ENCODE measurements at regions not wholly inside any gene's neighbourhood (a gene's known extent, or its start where the extent isn't known, plus 50 kb on each side); places are given as distances from the start of the nearest gene placed in this dataset.

DNA sequence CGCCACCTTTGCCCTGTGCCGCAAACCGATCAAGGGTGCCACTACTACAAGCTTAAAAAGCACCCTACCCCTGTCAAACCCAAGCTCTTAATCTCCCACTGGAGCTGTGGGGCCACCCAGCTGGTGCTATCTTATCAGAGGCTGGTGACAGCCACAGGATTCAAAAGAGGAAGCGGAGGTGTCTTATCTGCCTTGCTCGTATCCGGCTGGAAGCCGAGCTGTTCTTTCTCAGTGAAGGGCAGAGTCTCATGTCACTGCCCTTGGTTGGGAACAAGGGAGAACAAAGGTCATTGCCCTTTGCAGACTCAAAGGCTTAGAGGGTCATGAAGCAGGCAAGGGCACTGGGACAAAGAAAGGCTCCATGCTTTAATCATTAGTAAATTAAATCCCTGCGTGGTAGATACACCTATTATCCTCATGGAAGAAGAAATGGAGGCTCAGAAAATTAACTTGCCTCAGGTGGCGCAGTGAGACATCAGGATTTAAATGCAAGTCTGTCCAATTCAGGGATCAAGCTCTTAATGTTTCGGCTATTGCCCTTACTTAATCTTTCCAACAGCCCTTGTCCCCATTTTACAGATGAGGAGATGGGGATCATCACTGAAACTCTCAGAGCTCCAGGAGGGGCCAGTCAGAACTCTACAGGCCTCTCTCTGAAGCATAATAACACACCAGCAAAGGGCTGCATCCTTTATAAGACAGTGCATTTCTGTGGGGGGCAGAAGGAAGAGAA, 360.0 kb upstream of the PROK2 start:
- no peak overlapping the region for H3K27ac Mint-ChIP-seq
- DNase-seq (ENCODE audit: low spot score) (no peak), ATAC-seq (peak in 1 of 2 donors; percentile 37)
- no peak overlapping the region for H3K4me3 Mint-ChIP-seq
- no peaks in the 10 kb centered on the region for H3K9me3 Mint-ChIP-seq
- H3K36me3 Mint-ChIP-seq: no peaks in the 10 kb centered on the region
- H3K4me1 Mint-ChIP-seq (ENCODE audit: low read depth in 2 of 2): peaks cover 0 to 6% of the 10 kb centered on the region in 2 donors
- peaks cover 5 to 8% of the 10 kb centered on the region in 2 donors for H3K27me3 Mint-ChIP-seq

DNA sequence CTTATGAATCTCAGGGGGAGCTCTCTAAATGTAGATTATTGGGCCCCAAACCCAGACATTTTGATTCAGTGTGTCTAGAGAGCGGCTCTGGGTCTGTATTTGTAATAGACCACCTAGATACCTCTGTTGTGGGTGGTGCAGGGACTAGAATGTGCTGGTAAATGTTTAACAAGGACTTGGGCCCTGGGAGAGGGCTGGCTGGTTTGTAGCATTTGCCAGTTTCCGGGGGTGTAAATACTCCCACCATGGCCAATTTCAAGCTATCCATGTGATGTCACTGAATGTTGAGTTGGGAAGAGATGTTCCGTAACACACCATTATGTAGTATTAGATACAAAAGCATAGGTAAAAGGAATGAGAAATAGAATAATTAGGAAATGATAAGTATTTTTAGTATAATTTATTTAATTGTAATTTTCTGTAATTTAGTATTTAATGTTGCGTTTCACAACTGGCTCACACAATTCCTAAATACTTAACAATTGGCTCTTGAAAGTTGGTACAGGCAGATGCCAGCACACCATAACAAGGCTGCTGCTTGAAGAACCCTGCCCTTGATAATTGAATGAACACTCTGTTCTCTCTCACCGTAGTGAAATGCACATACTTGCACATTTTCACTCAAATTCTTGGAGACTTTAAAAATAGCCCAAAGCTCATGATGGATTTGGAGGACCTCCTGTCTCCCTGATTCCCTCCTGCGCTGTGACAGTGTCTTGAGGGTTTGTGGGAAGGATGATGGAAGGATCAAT, 359.2 kb upstream of the PROK2 start:
- no peak overlapping the region for H3K4me3 Mint-ChIP-seq
- H3K9me3 Mint-ChIP-seq: no peaks in the 10 kb centered on the region
- DNase-seq (ENCODE audit: low spot score) (no peak), ATAC-seq (no peak)
- H3K27me3 Mint-ChIP-seq: peaks cover 5 to 8% of the 10 kb centered on the region in 2 donors
- no peaks in the 10 kb centered on the region for H3K36me3 Mint-ChIP-seq
- no peak overlapping the region for H3K27ac Mint-ChIP-seq
- peaks cover 0 to 6% of the 10 kb centered on the region in 2 donors for H3K4me1 Mint-ChIP-seq (ENCODE audit: low read depth in 2 of 2)

DNA sequence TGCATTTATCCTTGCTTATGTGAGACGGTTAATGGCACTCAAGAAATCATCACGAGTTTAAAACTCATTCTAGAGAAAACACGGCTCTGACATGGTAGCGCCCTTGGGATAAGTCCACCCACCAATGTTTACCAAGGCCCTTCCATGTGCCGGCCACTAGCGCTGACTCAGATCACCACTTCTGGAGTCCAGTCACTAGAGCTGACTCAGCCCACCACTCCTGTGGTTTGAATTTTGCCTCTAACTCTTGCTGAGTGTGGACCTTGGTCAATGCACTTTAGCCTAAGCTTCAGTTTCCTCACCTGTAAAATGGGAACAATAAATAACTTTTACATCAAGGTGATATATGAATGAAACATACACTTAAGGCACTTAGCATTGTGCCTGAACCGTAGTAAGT, 358.4 kb upstream of the PROK2 start:
- Mint-ChIP-seq H3K27ac (no peak overlapping the region), H3K27me3 (peaks cover 5 to 8% of the 10 kb centered on the region in 2 donors), H3K4me1 (ENCODE audit: low read depth in 2 of 2) (peaks cover 0 to 6% of the 10 kb centered on the region in 2 donors), H3K9me3 (no peaks in the 10 kb centered on the region), H3K36me3 (no peaks in the 10 kb centered on the region), H3K4me3 (no peak overlapping the region)
- no peak for DNase-seq (ENCODE audit: low spot score)
- ATAC-seq: no peak

DNA sequence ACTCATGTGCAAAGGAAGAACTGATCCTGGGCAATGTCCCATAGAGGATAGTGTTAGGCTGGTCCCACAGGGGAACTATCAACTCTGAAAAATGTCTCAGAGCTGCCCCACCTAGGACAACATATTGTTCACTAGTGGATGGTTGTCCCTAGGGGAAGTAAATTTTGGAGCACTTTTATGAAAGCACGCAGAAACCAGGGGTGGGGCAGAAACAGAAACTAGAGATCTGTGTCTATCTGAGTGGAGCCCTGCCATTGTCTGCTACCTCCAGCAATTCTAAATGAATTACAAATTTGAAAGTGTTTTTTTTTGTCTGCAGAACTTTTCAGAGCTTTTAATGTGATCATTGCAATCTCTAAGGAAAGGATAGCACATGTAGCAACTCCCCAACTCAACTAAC, 357.1 kb upstream of the PROK2 start:
- H3K4me1 Mint-ChIP-seq (ENCODE audit: low read depth in 2 of 2): peaks cover 0 to 6% of the 10 kb centered on the region in 2 donors
- ATAC-seq (no peak), DNase-seq (ENCODE audit: low spot score) (no peak)
- no peak overlapping the region for H3K4me3 Mint-ChIP-seq
- peaks cover 5 to 8% of the 10 kb centered on the region in 2 donors for H3K27me3 Mint-ChIP-seq
- no peaks in the 10 kb centered on the region for H3K36me3 Mint-ChIP-seq
- H3K27ac Mint-ChIP-seq: no peak overlapping the region
- H3K9me3 Mint-ChIP-seq: no peaks in the 10 kb centered on the region

DNA sequence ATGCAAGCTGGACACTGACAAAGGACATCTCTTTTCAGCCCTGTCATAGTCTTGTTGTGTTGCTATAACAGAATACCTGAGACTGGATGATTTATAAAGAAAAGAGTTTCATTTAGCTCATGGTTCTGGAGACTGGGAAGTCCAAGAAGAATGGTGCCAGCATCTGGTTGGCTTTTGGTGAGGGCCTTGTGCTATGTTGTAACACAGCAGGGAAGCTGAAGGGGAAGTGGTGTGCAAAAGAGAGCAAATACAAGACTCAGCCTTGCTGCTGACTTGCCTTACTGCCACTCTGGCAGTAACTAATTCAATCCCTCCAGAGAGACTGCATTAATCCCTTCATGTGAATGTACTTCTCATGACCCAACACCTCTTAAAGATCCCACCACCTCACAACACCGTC, 356.3 kb upstream of the PROK2 start:
- DNase-seq (ENCODE audit: low spot score): no peak
- no peak overlapping the region for H3K4me3 Mint-ChIP-seq
- no peak overlapping the region for H3K27ac Mint-ChIP-seq
- H3K27me3 Mint-ChIP-seq: peaks cover 5 to 8% of the 10 kb centered on the region in 2 donors
- H3K4me1 Mint-ChIP-seq (ENCODE audit: low read depth in 2 of 2): peaks cover 0 to 6% of the 10 kb centered on the region in 2 donors
- no peaks in the 10 kb centered on the region for H3K9me3 Mint-ChIP-seq
- ATAC-seq: no peak
- no peaks in the 10 kb centered on the region for H3K36me3 Mint-ChIP-seq

DNA sequence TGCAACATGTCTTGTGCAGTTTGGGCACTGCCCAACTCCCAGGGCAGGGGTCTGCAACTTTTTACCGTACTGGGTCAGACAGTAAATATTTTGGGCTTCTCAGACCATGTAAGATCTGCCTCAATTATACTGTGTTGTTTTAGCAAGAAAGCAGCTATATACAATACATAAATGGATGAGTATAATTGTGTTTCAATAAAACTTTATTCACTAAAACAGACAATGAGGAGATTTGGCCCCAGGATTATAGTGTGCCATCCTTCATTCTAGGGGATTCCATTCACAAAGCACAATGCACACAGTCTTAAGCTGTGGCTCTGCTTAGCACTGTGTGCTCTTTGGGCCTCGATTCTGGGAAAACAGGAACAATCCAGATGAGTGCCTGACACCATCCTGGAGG, 354.4 kb upstream of the PROK2 start:
- Mint-ChIP-seq H3K4me1 (ENCODE audit: low read depth in 2 of 2) (no peaks in the 10 kb centered on the region), H3K9me3 (no peaks in the 10 kb centered on the region), H3K27ac (no peak overlapping the region), H3K4me3 (no peak overlapping the region), H3K36me3 (no peaks in the 10 kb centered on the region), H3K27me3 (peaks cover 7% of the 10 kb centered on the region in 2 donors)
- ATAC-seq (no peak), DNase-seq (ENCODE audit: low spot score) (no peak)

DNA sequence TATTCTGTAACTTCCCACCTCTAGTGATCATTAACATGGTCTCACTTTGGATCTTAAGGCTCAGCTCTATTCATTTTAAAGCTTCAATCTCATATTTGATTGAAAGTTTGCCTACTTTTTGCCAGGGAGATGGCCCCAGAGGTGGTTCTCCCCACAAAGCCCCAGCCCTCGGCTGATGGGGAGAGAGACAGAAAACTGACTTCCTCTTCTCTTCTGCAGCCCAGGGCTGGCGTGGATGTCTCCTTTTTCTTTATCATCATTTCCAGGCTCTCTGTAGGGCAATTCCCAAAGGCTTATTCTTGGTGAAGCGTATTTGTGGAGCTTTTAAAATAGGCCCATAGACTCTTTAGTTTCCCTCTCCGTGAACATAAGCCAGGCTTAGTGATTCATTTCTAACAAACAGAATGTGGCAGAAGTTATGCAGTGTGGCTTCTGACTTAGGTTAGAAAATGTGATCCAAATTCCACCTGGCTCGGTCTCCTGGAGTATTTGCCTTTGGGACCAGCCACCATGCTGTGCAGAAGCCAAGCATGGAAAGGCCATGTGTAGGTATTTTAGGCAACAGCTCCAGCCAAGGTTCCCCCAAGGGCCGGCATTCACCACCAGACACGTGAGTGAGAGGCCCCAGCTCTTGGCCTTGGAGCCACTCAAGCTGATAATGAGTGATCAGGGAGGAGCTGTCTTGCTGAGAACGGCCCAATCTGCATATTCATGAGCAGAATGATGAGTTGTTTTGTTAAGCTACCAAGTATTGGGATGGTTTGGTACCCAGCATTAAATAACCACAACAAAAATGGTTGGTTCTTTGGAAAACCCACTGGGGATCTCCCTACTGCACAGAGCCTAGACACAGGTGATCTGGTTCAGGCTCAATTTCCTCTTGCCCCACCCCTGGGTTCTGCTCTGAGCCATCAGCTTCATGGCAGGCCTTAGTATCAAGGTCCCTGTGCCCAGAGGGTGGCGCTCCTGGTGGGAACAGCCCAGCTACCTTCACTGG, 353.2 kb upstream of the PROK2 start:
- ATAC-seq: peak in 1 of 2 donors; percentile 40
- H3K36me3 Mint-ChIP-seq: no peaks in the 10 kb centered on the region
- no peaks in the 10 kb centered on the region for H3K4me1 Mint-ChIP-seq (ENCODE audit: low read depth in 2 of 2)
- no peak for DNase-seq (ENCODE audit: low spot score)
- H3K27me3 Mint-ChIP-seq: peaks cover 4 to 16% of the 10 kb centered on the region in 2 donors
- H3K27ac Mint-ChIP-seq: no peak overlapping the region
- H3K4me3 Mint-ChIP-seq: no peak overlapping the region
- H3K9me3 Mint-ChIP-seq: no peaks in the 10 kb centered on the region

DNA sequence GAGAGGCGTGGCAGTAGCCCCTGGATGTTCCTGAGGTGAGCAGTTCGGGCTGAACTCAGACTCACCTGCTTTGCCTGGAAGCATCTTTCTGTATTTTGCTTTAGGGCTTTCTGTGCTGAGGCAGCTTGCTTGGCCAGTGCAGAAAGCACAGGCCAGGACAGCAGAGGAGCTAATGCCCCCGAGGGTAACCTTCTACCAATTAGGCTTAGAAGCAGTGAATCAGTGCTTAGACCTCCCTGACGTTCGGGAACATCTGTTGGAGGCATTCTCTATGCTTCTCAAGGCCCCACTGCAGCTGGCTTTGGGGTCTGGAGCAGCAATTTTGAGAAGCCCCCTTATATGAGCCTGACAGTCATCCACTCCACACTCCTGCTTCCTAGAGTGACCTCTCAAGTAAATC, 350.7 kb upstream of the PROK2 start:
- H3K27ac Mint-ChIP-seq: no peak overlapping the region
- peaks cover 4 to 11% of the 10 kb centered on the region in 2 donors for H3K27me3 Mint-ChIP-seq
- DNase-seq (ENCODE audit: low spot score) (no peak), ATAC-seq (no peak)
- H3K4me1 Mint-ChIP-seq (ENCODE audit: low read depth in 2 of 2): no peaks in the 10 kb centered on the region
- H3K4me3 Mint-ChIP-seq: no peak overlapping the region
- no peaks in the 10 kb centered on the region for H3K36me3 Mint-ChIP-seq
- no peaks in the 10 kb centered on the region for H3K9me3 Mint-ChIP-seq

DNA sequence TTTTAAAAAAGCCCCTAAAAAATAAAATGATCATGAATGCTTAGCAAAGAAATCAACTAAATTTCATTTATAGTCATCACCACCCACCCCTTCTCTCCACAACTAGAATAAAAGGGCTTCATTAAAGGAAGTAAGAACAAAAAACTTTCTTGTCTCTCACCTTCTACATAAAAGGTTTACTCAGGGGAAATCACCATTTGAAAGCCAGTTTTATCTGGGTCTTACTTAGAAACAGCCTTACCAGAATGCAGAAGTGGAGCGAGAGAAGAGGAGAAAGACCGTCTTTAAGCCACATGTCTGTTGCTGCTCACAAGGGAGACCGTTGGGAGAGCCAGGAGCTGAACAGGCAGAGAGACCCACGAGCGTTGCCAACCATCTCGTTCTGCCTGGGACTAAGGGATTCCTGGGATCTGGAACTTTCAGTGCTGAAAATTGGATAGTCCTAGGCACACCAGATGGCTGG, 350.1 kb upstream of the PROK2 start:
- Mint-ChIP-seq H3K4me1 (ENCODE audit: low read depth in 2 of 2) (no peaks in the 10 kb centered on the region), H3K36me3 (no peaks in the 10 kb centered on the region), H3K27ac (no peak overlapping the region), H3K9me3 (no peaks in the 10 kb centered on the region), H3K4me3 (no peak overlapping the region), H3K27me3 (peaks cover 4 to 11% of the 10 kb centered on the region in 2 donors)
- ATAC-seq (no peak), DNase-seq (ENCODE audit: low spot score) (no peak)

DNA sequence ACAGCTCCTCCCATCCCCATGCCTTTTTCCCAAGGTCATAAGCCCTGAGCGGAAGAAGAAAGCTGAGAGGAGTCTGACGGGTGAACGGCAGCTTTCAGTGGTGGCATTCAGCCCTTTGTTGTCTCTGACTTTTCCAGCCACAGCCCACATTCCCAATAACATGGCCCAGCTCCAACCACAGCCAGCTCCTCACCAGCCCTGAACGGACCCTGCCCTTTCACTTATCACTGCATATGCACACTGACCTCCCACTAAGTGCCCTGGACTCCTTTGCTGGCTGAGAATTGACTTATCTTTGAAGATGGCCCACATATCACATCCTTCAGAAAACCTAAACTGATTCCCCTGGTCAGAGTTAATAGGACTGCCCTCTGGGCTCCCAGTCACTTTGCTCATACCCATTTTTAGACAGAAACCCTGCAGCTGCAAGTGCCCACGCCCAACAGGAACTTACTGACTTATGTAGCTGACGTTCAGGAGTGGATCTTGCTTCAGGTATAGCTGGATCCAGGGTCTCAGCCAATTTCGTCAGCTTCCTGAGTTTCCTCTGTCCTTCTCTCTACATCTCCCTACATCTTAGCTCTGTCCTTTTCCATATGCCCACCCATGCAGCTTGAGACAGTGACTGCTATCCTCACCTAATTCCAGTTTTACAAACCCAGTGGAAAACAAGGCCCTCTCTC, 348.5 kb upstream of the PROK2 start:
- DNase-seq (ENCODE audit: low spot score) (no peak), ATAC-seq (no peak)
- H3K9me3 Mint-ChIP-seq: no peaks in the 10 kb centered on the region
- H3K27me3 Mint-ChIP-seq: peaks cover 4 to 17% of the 10 kb centered on the region in 2 donors
- no peaks in the 10 kb centered on the region for H3K4me1 Mint-ChIP-seq (ENCODE audit: low read depth in 2 of 2)
- H3K27ac Mint-ChIP-seq: no peak overlapping the region
- no peak overlapping the region for H3K4me3 Mint-ChIP-seq
- H3K36me3 Mint-ChIP-seq: no peaks in the 10 kb centered on the region

DNA sequence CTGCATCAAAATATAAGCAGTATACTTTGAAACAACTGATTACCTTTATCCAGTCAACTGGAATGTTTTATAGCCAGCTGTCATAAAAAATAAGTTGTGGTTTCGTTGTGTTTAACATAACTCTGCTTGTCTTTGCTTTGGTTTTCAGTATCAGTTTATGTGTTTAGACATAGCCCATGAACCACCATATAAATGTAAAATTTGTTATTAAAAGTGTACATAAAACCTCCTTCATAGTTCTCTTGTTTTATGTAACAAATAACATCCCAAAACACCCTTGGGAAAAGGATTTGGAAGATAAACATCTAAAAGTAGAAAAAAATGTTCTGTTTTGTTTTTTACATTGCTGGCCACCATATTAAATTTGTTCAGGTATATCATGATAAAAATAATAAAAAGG, 347.0 kb upstream of the PROK2 start:
- H3K36me3 Mint-ChIP-seq: no peaks in the 10 kb centered on the region
- H3K9me3 Mint-ChIP-seq: no peaks in the 10 kb centered on the region
- H3K27ac Mint-ChIP-seq: no peak overlapping the region
- H3K4me3 Mint-ChIP-seq: no peak overlapping the region
- H3K27me3 Mint-ChIP-seq: peaks cover 7 to 21% of the 10 kb centered on the region in 2 donors
- no peak for DNase-seq (ENCODE audit: low spot score)
- no peaks in the 10 kb centered on the region for H3K4me1 Mint-ChIP-seq (ENCODE audit: low read depth in 2 of 2)
- ATAC-seq: no peak

DNA sequence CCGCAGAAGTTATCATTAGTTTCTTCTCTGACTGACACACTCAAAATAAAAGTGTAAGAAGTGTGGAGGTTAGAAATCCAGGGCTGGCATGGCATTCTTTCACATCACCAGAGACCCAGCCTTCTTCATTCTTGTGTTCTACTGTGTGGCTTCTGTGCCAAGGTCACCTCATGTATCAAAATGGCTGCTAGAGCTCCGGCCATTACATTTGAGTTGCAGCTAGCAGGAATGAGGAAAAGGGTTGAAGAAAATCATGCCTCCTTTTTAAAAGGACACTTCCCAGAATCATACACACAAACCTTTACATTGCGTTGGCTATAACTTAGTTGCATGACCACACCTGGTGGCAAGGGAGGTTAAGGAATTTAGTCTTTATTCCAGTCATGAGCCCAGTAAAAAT, 345.6 kb upstream of the PROK2 start:
- DNase-seq (ENCODE audit: low spot score): no peak
- no peak overlapping the region for H3K4me3 Mint-ChIP-seq
- H3K27ac Mint-ChIP-seq: no peak overlapping the region
- H3K9me3 Mint-ChIP-seq: no peaks in the 10 kb centered on the region
- no peak for ATAC-seq
- H3K27me3 Mint-ChIP-seq: peaks cover 8 to 28% of the 10 kb centered on the region in 2 donors
- no peaks in the 10 kb centered on the region for H3K36me3 Mint-ChIP-seq
- no peaks in the 10 kb centered on the region for H3K4me1 Mint-ChIP-seq (ENCODE audit: low read depth in 2 of 2)

DNA sequence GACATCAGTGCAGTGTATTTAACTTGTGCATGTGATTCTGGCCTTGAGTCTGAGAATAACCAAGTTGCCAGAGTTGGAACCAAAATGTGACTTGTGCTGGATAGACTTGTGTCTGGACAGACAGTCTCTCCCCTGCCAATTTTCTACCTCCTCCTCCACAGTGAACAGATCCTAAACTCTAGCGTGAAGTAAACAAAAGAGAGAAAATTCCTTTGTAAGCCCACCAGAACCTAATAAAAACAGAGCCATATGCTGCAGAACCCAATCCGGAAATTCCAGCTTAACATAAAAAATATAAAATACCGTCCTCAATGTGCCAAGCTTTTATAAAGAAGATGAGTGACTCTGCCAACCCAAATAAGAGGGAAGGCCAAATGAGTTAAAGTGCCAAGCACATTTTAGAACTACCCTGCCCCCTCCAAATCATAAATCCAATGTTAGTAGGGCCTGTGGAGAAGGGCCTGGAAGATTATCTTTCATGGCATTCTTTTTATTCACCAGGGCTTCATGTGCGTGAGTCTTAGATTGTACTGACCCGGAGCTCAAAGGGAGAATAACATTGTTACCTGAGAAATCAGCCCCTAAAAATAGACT, 344.6 kb upstream of the PROK2 start:
- Mint-ChIP-seq H3K36me3 (no peaks in the 10 kb centered on the region), H3K27me3 (peaks cover 9 to 28% of the 10 kb centered on the region in 2 donors), H3K27ac (no peak overlapping the region), H3K4me1 (ENCODE audit: low read depth in 2 of 2) (no peaks in the 10 kb centered on the region), H3K9me3 (no peaks in the 10 kb centered on the region), H3K4me3 (no peak overlapping the region)
- ATAC-seq (no peak), DNase-seq (ENCODE audit: low spot score) (no peak)
